Endometrium (tissue), 2 donors: ENCODE measurements at regions not wholly inside any gene's neighbourhood (a gene's known extent, or its start where the extent isn't known, plus 50 kb on each side); places are given as distances from the start of the nearest gene placed in this dataset.
"Not testable (repeated sequence)": the region's sequence is repeated elsewhere in the genome, so short reads cannot be mapped to it uniquely, and the experiment has no call there.

Source experiments
- FAIRE-seq: peaks from 2 replicates; lab custom pipeline; 2012; peaks lifted over from hg19 to GRCh38; lab: Jason Lieb, UNC
- donor health status: control.
- donor health status: control.

GRCh38 chr11:96905663-96906062, 515.9 kb downstream of the JRKL start:
- no peak for FAIRE-seq

- FAIRE-seq: no peak
Measured at GRCh38 chr11:96906476-96906875, 516.7 kb downstream of the JRKL start.

- FAIRE-seq: no peak
Measured at GRCh38 chr11:96925862-96926261, 536.0 kb downstream of the JRKL start.

- FAIRE-seq: no peak
Measured at GRCh38 chr11:96940227-96940626, 550.4 kb downstream of the JRKL start.

- no peak for FAIRE-seq
Measured at GRCh38 chr11:96942855-96943254, 553.0 kb downstream of the JRKL start.

- no peak for FAIRE-seq
Measured at GRCh38 chr11:96943970-96944369, 554.2 kb downstream of the JRKL start.

- no peak for FAIRE-seq
Measured at GRCh38 chr11:96948066-96948465, 558.3 kb downstream of the JRKL start.

- no peak for FAIRE-seq
Measured at GRCh38 chr11:96949464-96949863, 559.7 kb downstream of the JRKL start.

- no peak for FAIRE-seq
Measured at GRCh38 chr11:96954587-96955242, 564.9 kb downstream of the JRKL start.

- FAIRE-seq: no peak
Measured at GRCh38 chr11:96960476-96960875, 570.7 kb downstream of the JRKL start.

- FAIRE-seq: no peak
Measured at GRCh38 chr11:96960926-96961325, 571.1 kb downstream of the JRKL start.

GRCh38 chr11:96961931-96962330, 572.1 kb downstream of the JRKL start:
- no peak for FAIRE-seq

- FAIRE-seq: no peak
Measured at GRCh38 chr11:96963375-96963774, 573.6 kb downstream of the JRKL start.

- FAIRE-seq: no peak
Measured at GRCh38 chr11:96964661-96965060, 574.8 kb downstream of the JRKL start.

- no peak for FAIRE-seq
Measured at GRCh38 chr11:96967616-96968015, 577.8 kb downstream of the JRKL start.

GRCh38 chr11:96969251-96969650, 579.4 kb downstream of the JRKL start:
- no peak for FAIRE-seq

GRCh38 chr11:96978751-96979150, 588.9 kb downstream of the JRKL start:
- no peak for FAIRE-seq

- peak; percentile 95 for FAIRE-seq
Measured at GRCh38 chr11:96986516-96986915, 596.7 kb downstream of the JRKL start.

- FAIRE-seq: no peak
Measured at GRCh38 chr11:96990914-96991313, 601.1 kb downstream of the JRKL start.

GRCh38 chr11:97000481-97000880, 610.7 kb downstream of the JRKL start:
- FAIRE-seq: no peak

GRCh38 chr11:97007283-97007682, 617.5 kb downstream of the JRKL start:
- FAIRE-seq: no peak

- no peak for FAIRE-seq
Measured at GRCh38 chr11:97009613-97010012, 619.8 kb downstream of the JRKL start.

GRCh38 chr11:97010997-97011396, 621.2 kb downstream of the JRKL start:
- not testable (repeated sequence) for FAIRE-seq

GRCh38 chr11:97015327-97015726, 625.5 kb downstream of the JRKL start:
- FAIRE-seq: no peak

- FAIRE-seq: no peak
Measured at GRCh38 chr11:97019305-97019704, 629.5 kb downstream of the JRKL start.
